ENCODE measurements at regions not wholly inside any gene's neighbourhood (a gene's known extent, or its start where the extent isn't known, plus 50 kb on each side); places are given as distances from the start of the nearest gene placed in this dataset.

DNA sequence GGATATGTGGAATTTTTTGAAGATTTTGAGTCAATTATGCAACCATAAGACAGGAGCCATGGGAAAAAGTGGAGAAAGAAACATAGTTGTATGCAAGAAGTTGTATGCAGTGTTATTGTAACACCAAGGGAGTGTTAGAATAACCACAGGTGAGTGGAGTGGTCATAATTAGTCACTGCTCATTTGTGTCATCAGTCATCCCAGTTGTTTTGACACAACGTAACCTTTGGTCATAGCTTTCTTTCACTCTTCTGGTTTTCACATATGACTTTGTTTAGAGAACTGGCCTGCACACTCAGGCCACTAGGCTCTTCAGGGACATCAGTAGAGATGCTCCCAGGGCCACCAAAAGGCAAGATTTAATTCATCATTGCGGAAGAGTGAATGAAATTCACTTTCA, 158.7 kb upstream of the HMHB1 start:
- ATAC-seq (replicated peaks) (peak; percentile 66 to 71), DNase-seq (no peak)
- Mint-ChIP-seq H3K27ac (no peak overlapping the region), H3K9me3 (peaks cover 0 to 2% of the 10 kb centered on the region in 2 donors), H3K4me1 (peaks cover 5% of the 10 kb centered on the region in 2 donors), H3K36me3 (no peaks in the 10 kb centered on the region), H3K4me3 (no peak overlapping the region), H3K27me3 (no peaks in the 10 kb centered on the region)

DNA sequence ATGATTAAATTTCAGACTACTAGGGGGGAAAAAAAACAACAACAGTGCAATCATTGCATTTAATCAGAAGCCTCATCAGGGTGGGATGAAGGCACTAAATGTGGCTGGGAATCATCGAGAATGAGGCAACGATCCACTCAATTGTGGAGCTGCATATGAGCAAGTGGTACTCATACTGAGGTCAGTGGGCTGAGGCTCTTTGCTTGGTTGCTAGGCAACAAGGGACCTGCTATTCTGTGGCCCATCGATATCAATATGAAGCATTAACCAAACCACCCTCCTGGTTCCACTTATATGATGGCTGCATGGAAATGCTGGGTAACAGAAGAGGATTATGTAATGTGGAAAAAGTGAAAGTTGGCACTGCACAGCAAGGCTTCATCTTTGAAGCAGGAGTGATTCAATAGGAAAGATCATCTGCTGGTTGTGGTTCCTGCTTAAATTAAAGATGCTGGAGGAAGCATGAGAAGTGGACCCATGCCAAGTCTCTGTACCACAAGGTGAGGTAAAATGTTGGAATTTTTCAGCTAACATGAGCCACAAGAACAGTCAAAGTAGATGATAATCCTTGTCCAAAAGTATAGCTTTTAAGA, 159.8 kb upstream of the HMHB1 start:
- H3K9me3 Mint-ChIP-seq, result peaks cover 0 to 2% of the 10 kb centered on the region in 2 donors
- no peak for DNase-seq
- H3K4me1 Mint-ChIP-seq, result peaks cover 5% of the 10 kb centered on the region in 2 donors
- no peak overlapping the region for H3K4me3 Mint-ChIP-seq
- H3K36me3 Mint-ChIP-seq, result no peaks in the 10 kb centered on the region
- no peak for ATAC-seq (replicated peaks)
- no peak overlapping the region for H3K27ac Mint-ChIP-seq
- H3K27me3 Mint-ChIP-seq, result no peaks in the 10 kb centered on the region

- no peaks in the 10 kb centered on the region for H3K27me3 Mint-ChIP-seq
- no peak overlapping the region for H3K4me3 Mint-ChIP-seq
- H3K4me1 Mint-ChIP-seq, result peaks cover 5% of the 10 kb centered on the region in 2 donors
- H3K27ac Mint-ChIP-seq, result no peak overlapping the region
- peaks cover 0 to 2% of the 10 kb centered on the region in 2 donors for H3K9me3 Mint-ChIP-seq
- no peaks in the 10 kb centered on the region for H3K36me3 Mint-ChIP-seq
- DNase-seq, result no peak
- ATAC-seq (replicated peaks), result no peak
Measured at GRCh38 chr5:143649937-143650621, 161.9 kb upstream of the HMHB1 start.

- H3K36me3 Mint-ChIP-seq, result no peaks in the 10 kb centered on the region
- H3K27ac Mint-ChIP-seq, result no peak overlapping the region
- ATAC-seq (replicated peaks) (peak in 1 of 2 donors; percentile 29), DNase-seq (no peak)
- peaks cover 0 to 2% of the 10 kb centered on the region in 2 donors for H3K9me3 Mint-ChIP-seq
- H3K4me3 Mint-ChIP-seq, result no peak overlapping the region
- H3K4me1 Mint-ChIP-seq, result peaks cover 5% of the 10 kb centered on the region in 2 donors
- H3K27me3 Mint-ChIP-seq, result no peaks in the 10 kb centered on the region
Measured at GRCh38 chr5:143648696-143649095, 163.3 kb upstream of the HMHB1 start.

DNA sequence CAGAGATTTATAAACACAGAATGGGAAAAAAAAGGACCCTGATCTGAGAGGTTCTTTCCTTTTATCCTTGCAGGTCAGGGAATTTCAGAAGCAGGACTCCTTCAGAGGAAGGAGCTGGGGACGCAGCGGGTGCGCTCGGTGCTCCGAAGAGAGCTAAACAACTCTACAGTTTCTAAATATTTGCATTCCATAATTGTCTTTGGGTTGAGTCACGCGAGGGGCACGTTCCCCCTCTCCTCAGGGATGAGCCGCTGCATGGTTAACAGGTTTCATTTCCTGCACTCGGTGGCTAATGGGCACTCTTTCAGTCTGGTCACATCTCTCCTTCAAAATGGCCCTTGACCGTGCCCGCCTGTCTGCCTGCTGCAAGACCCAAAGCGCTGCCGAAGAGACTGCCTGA, 165.0 kb upstream of the HMHB1 start:
- Mint-ChIP-seq H3K27ac (no peak overlapping the region), H3K4me3 (no peak overlapping the region), H3K36me3 (no peaks in the 10 kb centered on the region), H3K27me3 (no peaks in the 10 kb centered on the region), H3K4me1 (peaks cover 3 to 5% of the 10 kb centered on the region in 2 donors), H3K9me3 (peaks cover 0 to 2% of the 10 kb centered on the region in 2 donors)
- DNase-seq (no peak), ATAC-seq (replicated peaks) (no peak)

DNA sequence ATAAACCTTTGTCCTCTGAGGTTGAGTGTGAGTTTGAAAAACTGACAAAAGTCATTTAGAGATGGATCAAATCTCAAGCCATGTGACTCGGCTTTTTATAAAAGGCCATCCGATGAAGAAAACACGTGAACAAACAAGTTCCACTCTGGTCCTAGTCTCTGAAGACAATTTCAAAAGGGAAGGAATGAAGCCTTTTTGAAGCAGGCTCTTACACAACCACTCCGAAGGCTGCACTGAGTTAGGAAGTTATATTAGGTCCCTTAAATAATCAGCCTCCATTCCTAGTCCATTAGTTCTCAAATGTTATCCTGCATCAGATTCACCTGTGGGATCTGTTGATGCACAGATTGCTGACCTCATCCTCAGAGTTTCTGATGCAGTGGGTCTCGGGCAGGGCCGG, 166.6 kb upstream of the HMHB1 start:
- ATAC-seq (replicated peaks) (no peak), DNase-seq (no peak)
- Mint-ChIP-seq H3K27ac (no peak overlapping the region), H3K9me3 (peaks cover 0 to 2% of the 10 kb centered on the region in 2 donors), H3K36me3 (no peaks in the 10 kb centered on the region), H3K4me3 (no peak overlapping the region), H3K27me3 (no peaks in the 10 kb centered on the region), H3K4me1 (peaks cover 3 to 5% of the 10 kb centered on the region in 2 donors)

- Mint-ChIP-seq H3K27ac (no peak overlapping the region), H3K9me3 (peaks cover 0 to 2% of the 10 kb centered on the region in 2 donors), H3K27me3 (no peaks in the 10 kb centered on the region), H3K4me3 (no peak overlapping the region), H3K36me3 (no peaks in the 10 kb centered on the region), H3K4me1 (peaks cover 3 to 5% of the 10 kb centered on the region in 2 donors)
- DNase-seq (no peak), ATAC-seq (replicated peaks) (no peak)
Measured at GRCh38 chr5:143644727-143645126, 167.2 kb upstream of the HMHB1 start.

DNA sequence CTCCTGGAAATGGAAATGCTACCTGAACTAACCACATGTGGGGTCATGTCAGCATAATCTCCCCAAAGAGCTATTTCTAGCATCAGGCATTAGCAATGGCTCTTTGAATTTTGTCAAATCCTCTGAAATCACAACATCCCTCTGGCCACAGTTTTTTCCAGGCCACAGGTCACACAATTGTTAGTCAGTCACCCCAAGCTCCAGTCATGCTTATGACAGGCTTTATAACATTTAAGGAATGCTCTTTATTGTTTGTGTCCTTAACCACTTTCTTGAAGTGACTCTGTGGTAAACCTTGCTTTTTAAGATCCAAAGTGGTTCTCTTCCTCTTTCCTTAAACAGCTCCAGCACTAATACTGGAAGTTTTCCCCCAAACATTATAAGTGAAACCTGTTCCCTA, 169.2 kb upstream of the HMHB1 start:
- ATAC-seq (replicated peaks), result no peak
- Mint-ChIP-seq H3K4me3 (no peak overlapping the region), H3K27me3 (no peaks in the 10 kb centered on the region), H3K27ac (no peak overlapping the region), H3K36me3 (no peaks in the 10 kb centered on the region), H3K4me1 (no peaks in the 10 kb centered on the region), H3K9me3 (no peaks in the 10 kb centered on the region)
- DNase-seq, result no peak

DNA sequence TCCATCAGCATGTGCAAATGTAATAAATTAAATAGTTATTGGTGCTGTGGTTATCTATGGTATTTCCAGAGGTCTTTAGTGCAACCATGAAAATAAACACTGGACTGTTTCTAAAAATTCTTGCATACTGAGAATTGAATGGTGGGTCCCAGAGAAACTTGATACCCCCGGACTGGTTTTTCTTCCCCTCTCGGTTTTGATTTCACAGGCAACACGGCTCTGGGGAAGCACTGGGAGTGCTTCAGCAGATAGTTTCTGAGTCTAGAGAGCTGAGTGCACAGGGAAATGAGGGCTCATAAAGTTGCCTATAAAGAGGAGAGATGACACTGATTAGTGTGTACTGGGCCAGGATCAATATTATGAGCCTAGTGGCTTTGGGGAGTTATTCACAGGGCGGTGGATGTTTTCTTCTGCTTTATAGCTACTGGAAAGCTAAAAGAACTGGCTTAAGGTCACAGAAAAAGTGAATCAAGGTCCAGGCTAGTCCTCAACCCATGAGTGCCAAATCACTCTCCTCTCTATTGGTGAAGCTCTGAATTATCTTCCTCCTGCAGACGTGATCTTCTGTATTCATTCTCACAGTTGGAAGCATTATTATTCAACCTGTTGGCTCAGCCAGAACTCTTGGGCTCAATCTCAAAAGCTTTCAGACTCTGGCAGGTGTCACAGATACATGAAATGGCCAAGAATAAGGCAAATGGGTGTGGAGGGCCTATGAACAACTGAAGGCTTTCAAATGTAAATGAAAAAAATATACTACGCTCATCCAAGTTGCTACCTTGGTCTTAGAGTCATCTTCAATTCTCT, 170.2 kb upstream of the HMHB1 start:
- Mint-ChIP-seq H3K27ac (no peak overlapping the region), H3K9me3 (no peaks in the 10 kb centered on the region), H3K36me3 (no peaks in the 10 kb centered on the region), H3K4me3 (no peak overlapping the region), H3K4me1 (peaks cover 0 to 2% of the 10 kb centered on the region in 2 donors), H3K27me3 (no peaks in the 10 kb centered on the region)
- ATAC-seq (replicated peaks) (no peak), DNase-seq (no peak)

GRCh38 chr5:143638654-143639053, 173.3 kb upstream of the HMHB1 start:
- H3K27me3 Mint-ChIP-seq, result no peaks in the 10 kb centered on the region
- peaks cover 0 to 2% of the 10 kb centered on the region in 2 donors for H3K4me1 Mint-ChIP-seq
- no peaks in the 10 kb centered on the region for H3K36me3 Mint-ChIP-seq
- peak overlapping the region; percentile 60 for H3K27ac Mint-ChIP-seq
- DNase-seq, result no peak
- no peak overlapping the region for H3K4me3 Mint-ChIP-seq
- no peaks in the 10 kb centered on the region for H3K9me3 Mint-ChIP-seq
- no peak for ATAC-seq (replicated peaks)

DNA sequence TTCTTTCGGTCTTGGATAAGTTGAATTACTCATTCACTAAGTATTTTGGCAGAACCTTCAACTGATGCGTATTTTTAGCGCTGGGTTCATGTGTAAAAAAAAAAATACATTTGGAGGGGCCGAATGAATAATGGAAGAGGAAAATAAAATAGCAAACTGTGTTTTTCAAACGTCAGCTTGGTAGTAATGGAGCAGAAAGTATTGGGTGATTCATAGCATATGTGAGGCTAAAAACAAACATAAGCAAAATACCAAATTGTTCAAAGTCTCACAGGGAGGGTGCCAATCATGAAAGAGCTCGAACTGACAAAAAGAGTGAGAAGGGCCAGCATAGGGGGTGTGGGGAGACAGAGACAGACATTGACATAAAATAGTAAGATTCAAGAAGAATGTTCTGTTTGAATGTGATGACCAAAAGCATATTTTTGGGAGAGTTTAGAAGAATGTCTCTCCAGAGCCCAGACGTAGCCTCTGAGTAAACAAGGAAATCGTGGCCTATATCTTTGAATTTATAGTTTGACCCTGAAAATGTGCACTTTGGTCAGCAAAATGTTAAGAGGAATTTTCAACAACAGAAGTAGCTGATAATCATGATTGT, 174.9 kb upstream of the HMHB1 start:
- ATAC-seq (replicated peaks), result no peak
- Mint-ChIP-seq H3K27me3 (no peaks in the 10 kb centered on the region), H3K9me3 (no peaks in the 10 kb centered on the region), H3K4me1 (peaks cover 0 to 2% of the 10 kb centered on the region in 2 donors), H3K4me3 (no peak overlapping the region), H3K36me3 (no peaks in the 10 kb centered on the region), H3K27ac (no peak overlapping the region)
- DNase-seq, result no peak

DNA sequence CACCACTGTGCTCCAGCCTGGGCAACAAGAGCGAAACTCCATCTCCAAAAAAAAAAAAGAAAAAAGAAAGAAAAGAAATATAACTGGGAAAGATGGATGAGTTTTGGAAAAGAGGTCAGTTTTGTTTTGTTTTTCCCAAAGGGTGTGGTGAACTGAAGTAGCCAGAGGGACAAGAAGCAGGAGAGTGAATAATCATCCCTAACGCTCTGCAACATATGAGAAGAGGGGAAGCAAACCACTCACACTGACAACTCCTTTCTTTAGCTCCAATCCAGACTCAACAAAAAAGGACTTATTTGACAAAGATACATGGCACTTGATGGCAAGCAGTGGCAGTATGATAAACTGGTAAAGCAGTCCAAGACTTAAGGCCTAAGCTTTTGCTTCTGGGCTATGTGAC, 176.1 kb upstream of the HMHB1 start:
- Mint-ChIP-seq H3K27ac (peak overlapping the region; percentile 49), H3K9me3 (no peaks in the 10 kb centered on the region), H3K4me1 (peaks cover 0 to 2% of the 10 kb centered on the region in 2 donors), H3K36me3 (no peaks in the 10 kb centered on the region), H3K4me3 (no peak overlapping the region), H3K27me3 (no peaks in the 10 kb centered on the region)
- no peak for ATAC-seq (replicated peaks)
- DNase-seq, result no peak

DNA sequence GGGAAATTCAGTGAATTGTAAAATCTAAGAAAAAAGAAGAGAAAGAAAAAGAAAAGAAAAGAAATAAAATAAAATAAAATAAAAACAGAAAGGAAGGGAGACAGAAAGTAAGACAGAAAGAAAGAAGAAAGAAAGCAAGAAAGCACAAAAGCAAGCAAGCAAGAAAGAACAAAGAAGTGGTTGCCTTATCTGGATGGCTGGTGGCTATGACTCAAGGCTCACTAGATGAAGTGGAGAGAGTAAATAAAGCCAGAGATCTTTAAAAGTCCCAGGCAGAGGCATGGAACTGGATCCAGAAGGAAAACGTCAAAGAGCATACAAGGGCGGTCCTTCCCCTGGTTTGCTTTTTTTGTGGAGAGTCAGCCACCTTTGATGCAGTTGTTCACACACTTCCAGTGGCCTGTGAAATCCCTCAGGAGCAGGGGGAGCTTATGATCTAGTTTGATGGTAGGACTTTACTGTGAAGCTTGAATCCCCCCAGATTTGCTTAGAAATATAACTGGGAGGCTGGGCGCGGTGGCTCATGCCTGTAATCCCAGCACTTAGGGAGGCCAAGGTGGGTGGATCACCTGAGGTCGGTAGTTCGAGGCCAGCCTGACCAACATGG, 176.7 kb upstream of the HMHB1 start:
- H3K27ac Mint-ChIP-seq, result no peak overlapping the region
- H3K27me3 Mint-ChIP-seq, result no peaks in the 10 kb centered on the region
- H3K4me3 Mint-ChIP-seq, result no peak overlapping the region
- H3K36me3 Mint-ChIP-seq, result no peaks in the 10 kb centered on the region
- DNase-seq, result no peak
- ATAC-seq (replicated peaks), result no peak
- H3K4me1 Mint-ChIP-seq, result peaks cover 0 to 2% of the 10 kb centered on the region in 2 donors
- H3K9me3 Mint-ChIP-seq, result no peaks in the 10 kb centered on the region

- H3K27ac Mint-ChIP-seq, result no peak overlapping the region
- no peaks in the 10 kb centered on the region for H3K27me3 Mint-ChIP-seq
- H3K36me3 Mint-ChIP-seq, result no peaks in the 10 kb centered on the region
- DNase-seq (no peak), ATAC-seq (replicated peaks) (no peak)
- peaks cover 0 to 2% of the 10 kb centered on the region in 2 donors for H3K4me1 Mint-ChIP-seq
- H3K4me3 Mint-ChIP-seq, result no peak overlapping the region
- H3K9me3 Mint-ChIP-seq, result no peaks in the 10 kb centered on the region
Measured at GRCh38 chr5:143634689-143635088, 177.3 kb upstream of the HMHB1 start.

Data from stimulated activated naive B cell treated with anti-CD40 and anti-IgM and Interleukin-4, amounts not matched to agents 10 μg/mL and 1 μg/mL and 100 μg/mL, for 72 hours (primary cell).